Pancreas (tissue), 10 donors: ENCODE measurements at regions not wholly inside any gene's neighbourhood (a gene's known extent, or its start where the extent isn't known, plus 50 kb on each side); places are given as distances from the start of the nearest gene placed in this dataset.

Experiments used
- ATAC-seq, 4 donors: fragments of 200-7000 bp; cut with Tn5 transposase; one replicate each; pipeline versions ENCODE4 v1.8.0 to v1.9.1; 2020; ENCODE audit warnings: mild to moderate bottlenecking in 4 of 4, moderate library complexity in 4 of 4
- DNase-seq, 6 donors: peaks; one replicate each; pipeline ENCODE4 v3.0.0-alpha.2; 2020
- FAIRE-seq: peaks from 2 replicates; lab custom pipeline; 2012; peaks lifted over from hg19 to GRCh38; lab: Jason Lieb, UNC
- H3K27ac ChIP-seq, 4 donors: fragments of 200-600 bp; sonication (generic); 1 replicate in 3 of 4; 2 replicates in 1 of 4; pipeline versions ENCODE4 v1.5.0 to v1.8.0; 2020
- H3K27me3 ChIP-seq, 4 donors: fragments of 200-600 bp; one replicate each; pipeline ENCODE4 v1.8.0; 2021
- H3K36me3 ChIP-seq, 3 donors: fragments of 200-600 bp; sonication (generic) in 1 of 3; one replicate each; pipeline versions ENCODE4 v1.5.0 to v1.8.0; 2020 to 2021
- H3K4me1 ChIP-seq, 3 donors: fragments of 200-600 bp; one replicate each; pipeline ENCODE4 v1.8.0; 2021
- H3K4me3 ChIP-seq, 4 donors: fragments of 200-600 bp; sonication (generic) in 2 of 4; one replicate each; pipeline versions ENCODE4 v1.5.0 to v1.8.0; 2020 to 2021
- H3K9me3 ChIP-seq, 4 donors: fragments of 200-600 bp; one replicate each; pipeline ENCODE4 v1.8.0; 2021
- CTCF ChIP-seq, 4 donors: fragments of 200-600 bp; sonication (generic) in 3 of 4; IDR thresholded peaks; one replicate each; pipeline versions ENCODE4 v1.5.0 to v1.8.0; 2021; ENCODE audit warnings: antibody characterized with exemption in 4 of 4
- WGBS, 2 donors: extraction: QIAGEN DNeasy Blood & Tissue Kit; methylation state at CpG; one replicate each; pipeline ENCODE4 v1.1.7; 2013; 5-methylcytosine and 5-hydroxymethylcytosine counted together
- intact Hi-C, 3 donors: fragments of 100-400 bp; cut with DNase I; formaldehyde crosslinking; loops; one replicate each; pipeline versions ENCODE4 v1.11.1 to v1.14.2; 2022
- donor health status: healthy with polysubstance abuse.
- donor health status: DM: no; HTN: no; CAD: no; lungs with moderate emphysema.
- donor health status: DM: no; HTN: no; CAD: no.
- donor health status: control.
- donor health status: control.
- donor health status: Bipolar disorder and iron deficiency.
- donor health status: DM: yes; HTN: yes; CAD: no.
- donor health status: DM: no; HTN: no; CAD: no.
- donor health status: DM: no; HTN: no; CAD: no.
- donor health status: DM: yes; HTN: yes; CAD: no.

GRCh38 chr2:524442-524841, 152.8 kb downstream of the TMEM18 start:
- WGBS, 2 donors: 51 to 60% methylated on average over 3 of the region's 3 CpGs
- no peaks in the 10 kb centered on the region for H3K36me3 ChIP-seq
- intact Hi-C loops: no loop called here
- no peak overlapping the region for H3K4me3 ChIP-seq
- DNase-seq (no peak), ATAC-seq (no peak), FAIRE-seq (no peak)
- no peaks in the 10 kb centered on the region for H3K9me3 ChIP-seq
- H3K4me1 ChIP-seq: no peaks in the 10 kb centered on the region
- no peaks in the 10 kb centered on the region for H3K27me3 ChIP-seq
- no peak for TF ChIP-seq CTCF (IDR thresholded peaks at IDR 0.05)
- no peak overlapping the region for H3K27ac ChIP-seq

GRCh38 chr2:523698-524270, 153.4 kb downstream of the TMEM18 start:
- Histone ChIP-seq H3K27me3 (no peaks in the 10 kb centered on the region), H3K36me3 (no peaks in the 10 kb centered on the region), H3K27ac (no peak overlapping the region), H3K4me1 (no peaks in the 10 kb centered on the region), H3K9me3 (no peaks in the 10 kb centered on the region), H3K4me3 (no peak overlapping the region)
- no peak for ATAC-seq
- WGBS, 2 donors: 64 to 70% methylated on average over 12 of the region's 12 CpGs
- DNase-seq: no peak
- FAIRE-seq: no peak
- no peak for TF ChIP-seq CTCF (IDR thresholded peaks at IDR 0.05)
- intact Hi-C loops: no loop called here

- Histone ChIP-seq H3K36me3 (no peaks in the 10 kb centered on the region), H3K27ac (no peak overlapping the region), H3K9me3 (no peaks in the 10 kb centered on the region), H3K4me1 (no peaks in the 10 kb centered on the region), H3K4me3 (no peak overlapping the region), H3K27me3 (no peaks in the 10 kb centered on the region)
- WGBS, 2 donors: 77 to 87% methylated on average over 9 of the region's 9 CpGs
- TF ChIP-seq CTCF (IDR thresholded peaks at IDR 0.05): no peak
- DNase-seq (no peak), ATAC-seq (no peak), FAIRE-seq (no peak)
- intact Hi-C loops: no loop called here
Measured at GRCh38 chr2:522776-523175, 154.4 kb downstream of the TMEM18 start.

- FAIRE-seq (no peak), ATAC-seq (no peak), DNase-seq (no peak)
- TF ChIP-seq CTCF (IDR thresholded peaks at IDR 0.05): no peak
- H3K4me3 ChIP-seq: no peak overlapping the region
- 88 to 93% methylated on average over 31 of the region's 31 CpGs for WGBS, 2 donors
- no peak overlapping the region for H3K27ac ChIP-seq
- no peaks in the 10 kb centered on the region for H3K9me3 ChIP-seq
- no peaks in the 10 kb centered on the region for H3K36me3 ChIP-seq
- H3K4me1 ChIP-seq: no peaks in the 10 kb centered on the region
- H3K27me3 ChIP-seq: no peaks in the 10 kb centered on the region
- intact Hi-C loops: no loop called here
Measured at GRCh38 chr2:521853-522530, 155.2 kb downstream of the TMEM18 start.

GRCh38 chr2:520663-521340, 156.4 kb downstream of the TMEM18 start:
- no peak overlapping the region for H3K4me3 ChIP-seq
- FAIRE-seq: no peak
- no peaks in the 10 kb centered on the region for H3K9me3 ChIP-seq
- 74 to 80% methylated on average over 11 of the region's 11 CpGs for WGBS, 2 donors
- TF ChIP-seq CTCF (IDR thresholded peaks at IDR 0.05): no peak
- ATAC-seq: no peak
- intact Hi-C loops: no loop called here
- no peaks in the 10 kb centered on the region for H3K36me3 ChIP-seq
- no peak overlapping the region for H3K27ac ChIP-seq
- no peaks in the 10 kb centered on the region for H3K4me1 ChIP-seq
- DNase-seq: no peak
- H3K27me3 ChIP-seq: no peaks in the 10 kb centered on the region
